A549 (cell line): ENCODE measurements at regions not wholly inside any gene's neighbourhood (a gene's known extent, or its start where the extent isn't known, plus 50 kb on each side); places are given as distances from the start of the nearest gene placed in this dataset.

Experiments used
- CTCF ChIP-seq: fragments of >200 bp; sonication (Bioruptor Twin); formaldehyde crosslinking; IDR thresholded peaks from 3 replicates; pipeline ENCODE4 v1.5.1; 2016
- E2F6 ChIP-seq: IDR thresholded peaks from 2 replicates; pipeline ENCODE4 v1.6.1; 2012; ENCODE audit warnings: low read depth, borderline replicate concordance
- EP300 ChIP-seq, 2 experiments: fragments of >200 bp; sonication (Bioruptor Twin); formaldehyde crosslinking; IDR thresholded peaks; 2 replicates in 1 of 2; 3 replicates in 1 of 2; pipeline ENCODE4 v1.6.1; 2016 to 2017
- HOXA7 ChIP-seq: fragments of 250-450 bp; sonication (Bioruptor Pico); IDR thresholded peaks from 2 replicates; pipeline ENCODE4 v1.5.0; 2020; ENCODE audit warnings: mild to moderate bottlenecking, moderate library complexity
- JUN ChIP-seq, 2 experiments: fragments of >200 bp; sonication (Bioruptor Twin); formaldehyde crosslinking; IDR thresholded peaks; 2 replicates in 1 of 2; 3 replicates in 1 of 2; pipeline ENCODE4 v1.6.1; 2016 to 2017
- JUNB ChIP-seq: fragments of >200 bp; sonication (Bioruptor Twin); formaldehyde crosslinking; IDR thresholded peaks from 2 replicates; pipeline ENCODE4 v1.6.1; 2016
- MAZ ChIP-seq: fragments of 150-350 bp; IDR thresholded peaks from 2 replicates; pipeline ENCODE4 v1.6.1; 2014; ENCODE audit warnings: antibody characterized with exemption, low read depth, low read length, borderline replicate concordance
- MYC ChIP-seq: IDR thresholded peaks from 2 replicates; pipeline ENCODE4 v1.6.1; 2012; ENCODE audit warnings: mild to moderate bottlenecking, inconsistent platforms, low read length, improper control_type of control experiment, borderline replicate concordance
- POLR2A ChIP-seq: IDR thresholded peaks from 2 replicates; pipeline ENCODE4 v1.6.1; 2012; ENCODE audit warnings: mild to moderate bottlenecking, low read length
- SMC3 ChIP-seq: fragments of >200 bp; sonication (Bioruptor Twin); formaldehyde crosslinking; IDR thresholded peaks from 3 replicates; pipeline ENCODE4 v1.6.1; 2018; ENCODE audit warnings: inconsistent platforms

DNA sequence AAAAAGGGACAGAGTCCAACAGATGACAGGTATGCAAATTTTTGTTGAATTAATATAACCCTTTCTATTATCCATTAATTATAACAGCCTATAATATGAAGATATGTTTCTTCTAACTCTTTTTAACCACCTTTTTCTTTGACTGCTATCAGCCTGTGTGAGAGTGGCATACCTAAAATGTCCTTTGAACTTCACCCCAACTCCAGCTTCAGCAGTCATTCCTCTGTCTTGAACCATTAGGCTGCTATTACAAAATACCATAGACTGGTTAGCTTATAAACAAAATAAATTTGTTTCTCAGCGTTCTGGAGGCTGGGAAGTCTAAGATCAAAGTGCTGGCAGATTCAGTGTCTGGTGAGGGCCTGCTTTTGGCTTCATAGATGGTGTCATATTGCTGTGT is 564.6 kb upstream of the FAT3 start:
- no peak for TF ChIP-seq CTCF
- no peak for TF ChIP-seq JUN (IDR thresholded peaks at IDR 0.05)
- no peak for TF ChIP-seq MYC
- no peak for TF ChIP-seq MAZ
- TF ChIP-seq POLR2A, result no peak
- TF ChIP-seq HOXA7 (CRISPR knock-in tag), result no peak
- no peak for TF ChIP-seq E2F6
- TF ChIP-seq JUNB, result no peak
- no peak for TF ChIP-seq EP300 (IDR thresholded peaks at IDR 0.05)
- TF ChIP-seq SMC3, result no peak
